Suppressor macrophage (primary cell): ENCODE measurements at regions not wholly inside any gene's neighbourhood (a gene's known extent, or its start where the extent isn't known, plus 50 kb on each side); places are given as distances from the start of the nearest gene placed in this dataset.
A peak's percentile ranks its signal among the peaks of the same experiment; 100 is the strongest.

Experiments used
- DNase-seq, 4 experiments: peaks; one replicate each; pipeline ENCODE4 v3.0.0-alpha.2; 2020 to 2022

DNA sequence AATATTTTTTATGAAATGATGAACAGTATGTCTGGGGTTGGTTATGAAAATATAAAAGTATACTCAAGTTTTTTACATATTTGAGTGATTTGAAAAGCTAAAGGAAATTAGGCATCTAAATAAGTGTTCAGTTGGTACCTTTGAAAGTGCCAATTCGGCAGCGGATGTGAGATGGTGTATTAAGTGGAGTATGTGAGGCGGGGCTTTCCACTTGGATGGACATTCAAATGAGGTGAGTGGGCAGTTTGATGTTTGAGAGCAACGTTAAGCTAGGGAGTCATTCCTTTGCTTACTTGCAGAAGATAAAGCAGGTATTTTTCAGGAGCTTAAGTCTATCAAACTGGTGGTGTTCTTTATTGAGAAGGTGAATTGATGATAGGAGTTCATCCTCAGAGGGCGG is 189.0 kb upstream of the GOLIM4 start:
- DNase-seq, result no peak

DNA sequence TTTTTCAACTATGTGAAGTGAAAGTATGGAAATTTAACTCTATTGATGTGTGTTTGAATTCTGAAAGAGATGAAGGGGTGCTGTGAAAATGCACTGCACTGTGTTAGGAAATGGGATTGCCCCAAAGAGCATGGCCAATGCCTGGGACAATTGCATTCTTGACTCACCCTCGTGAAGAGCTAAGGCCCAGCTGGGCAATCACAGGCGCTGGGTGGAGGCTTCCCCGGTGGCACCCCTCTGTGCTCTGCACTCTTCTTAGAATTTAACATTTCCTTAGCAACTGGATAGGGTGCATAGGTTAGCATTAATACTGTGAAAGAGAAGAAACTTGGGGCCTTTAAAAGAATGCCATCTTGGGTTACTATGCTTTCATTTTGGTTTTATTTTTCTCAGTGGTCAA is 179.9 kb upstream of the GOLIM4 start:
- DNase-seq, result no peak

DNA sequence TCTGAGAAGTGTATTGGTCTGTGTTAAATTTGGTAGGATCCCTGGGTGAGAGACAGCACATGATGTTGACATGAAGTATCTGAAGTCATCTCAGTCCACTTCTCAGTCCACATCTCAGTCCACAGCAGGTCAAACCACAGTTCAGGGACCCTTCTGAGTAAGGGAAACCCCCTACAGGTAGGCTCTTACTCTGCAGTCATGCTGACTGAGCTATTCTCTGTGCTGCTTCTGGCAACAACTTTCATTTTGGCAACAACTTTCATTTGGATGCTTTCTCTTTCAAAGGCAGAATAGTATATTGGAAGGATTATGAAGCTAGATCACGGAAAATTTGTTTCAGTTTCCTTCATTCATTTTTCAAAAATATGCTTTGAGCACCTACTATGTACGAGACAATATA is 178.2 kb upstream of the GOLIM4 start:
- DNase-seq, result no peak

DNA sequence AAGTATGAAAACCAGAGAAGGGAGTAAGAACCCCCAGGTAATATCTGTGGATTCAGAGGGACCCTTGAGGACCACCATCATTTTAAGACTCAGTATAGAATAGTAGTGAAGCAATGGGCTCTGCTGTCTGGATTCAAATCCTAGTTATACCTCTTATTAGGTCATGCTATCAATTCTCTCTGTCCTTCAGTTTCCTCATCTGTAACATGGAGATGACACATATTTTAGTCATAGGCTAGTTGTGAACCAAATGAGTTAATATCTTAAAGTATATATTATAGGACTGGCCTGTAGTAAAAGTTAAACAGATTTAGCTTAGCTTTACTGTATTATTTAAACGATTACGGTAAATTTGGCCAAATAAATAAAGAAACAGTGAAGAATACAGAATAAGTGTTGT is 177.3 kb upstream of the GOLIM4 start:
- DNase-seq, result peak in 2 of 4 experiments; percentile 58 to 62

DNA sequence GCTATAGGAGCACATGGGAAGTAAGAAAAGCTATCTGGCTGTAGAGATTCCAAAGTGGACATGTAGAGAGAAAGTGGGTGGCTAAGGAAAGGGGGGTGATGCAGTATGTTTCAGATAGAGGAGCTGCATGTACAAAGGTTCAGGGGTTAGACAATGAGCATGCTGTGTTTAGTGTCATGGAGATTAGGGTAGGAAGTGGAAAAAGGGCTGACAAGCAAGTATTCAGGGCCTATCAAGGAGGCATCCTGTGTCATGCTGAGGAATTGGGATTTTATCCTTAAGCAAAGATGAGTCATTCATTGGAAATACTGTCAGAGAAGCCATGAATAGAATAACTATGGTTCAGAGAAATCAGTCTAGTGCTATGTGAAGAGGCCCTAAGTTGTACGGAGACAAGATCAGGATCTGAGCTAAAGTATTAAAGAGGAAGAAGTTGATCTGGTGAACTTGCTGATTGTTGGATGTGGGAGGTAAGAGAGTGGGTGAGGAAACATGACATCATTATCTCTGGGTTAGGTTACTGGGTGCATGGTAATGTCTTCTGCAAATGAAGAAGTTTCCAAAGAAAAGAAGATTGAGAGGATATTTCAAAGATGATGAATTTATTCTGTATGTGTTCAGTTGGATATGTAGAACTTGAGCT is 176.7 kb upstream of the GOLIM4 start:
- DNase-seq, result peak; percentile 42 to 81 (median 60)

DNA sequence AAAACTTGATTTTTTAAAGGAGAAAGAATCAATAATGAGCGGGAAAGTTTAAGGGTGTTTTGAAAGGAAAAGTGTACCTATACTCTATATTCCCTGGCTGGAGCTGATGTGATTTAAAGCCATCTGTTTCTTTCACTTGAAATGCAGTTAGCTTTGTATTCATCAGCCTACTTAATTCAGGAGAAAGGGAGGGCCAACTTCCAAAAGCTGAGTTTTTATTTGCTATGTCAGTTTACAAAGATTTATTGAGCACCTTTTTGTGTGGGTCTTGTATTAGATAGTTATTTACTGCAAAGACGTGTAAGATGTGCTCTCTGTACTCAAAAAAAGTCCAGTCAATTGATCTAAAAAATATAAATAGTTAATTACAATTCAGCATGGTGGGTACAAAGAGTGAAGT is 176.2 kb upstream of the GOLIM4 start:
- no peak for DNase-seq

DNA sequence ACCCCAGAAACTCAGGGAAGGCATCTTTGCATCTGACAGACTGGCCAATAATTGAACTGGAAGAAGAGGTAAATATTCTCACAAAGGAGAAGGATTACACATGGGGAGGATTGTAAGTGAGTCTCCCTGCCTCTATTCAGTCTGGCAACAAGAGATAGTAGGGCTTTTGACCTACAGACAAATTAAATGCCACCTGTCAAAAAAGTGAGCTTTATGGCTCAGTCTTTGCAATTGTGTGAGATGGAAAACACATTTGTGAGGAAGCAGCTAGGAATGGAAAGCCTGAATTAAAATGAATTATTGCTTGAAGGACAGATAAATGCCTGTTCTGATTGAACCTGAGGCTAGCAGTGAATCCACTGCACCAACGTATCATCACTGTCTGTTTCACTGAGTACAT is 173.3 kb upstream of the GOLIM4 start:
- no peak for DNase-seq

DNA sequence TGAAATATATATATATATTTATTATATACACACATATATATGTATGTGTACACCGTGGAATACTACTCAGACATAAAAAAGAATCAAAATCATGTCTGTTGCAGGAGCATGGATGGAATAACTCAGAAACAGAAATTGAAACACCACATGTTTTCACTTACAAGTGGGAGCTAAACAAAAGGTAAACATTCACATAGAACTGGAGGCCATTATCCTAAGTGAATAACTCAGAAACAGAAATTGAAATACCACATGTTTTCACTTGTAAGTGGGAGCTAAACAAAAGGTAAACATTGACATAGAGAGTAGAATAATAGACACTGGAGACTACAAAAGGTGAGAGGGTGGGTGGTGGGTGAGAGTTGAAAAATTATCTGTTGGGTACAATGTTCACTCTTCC is 171.5 kb upstream of the GOLIM4 start:
- no peak for DNase-seq

DNA sequence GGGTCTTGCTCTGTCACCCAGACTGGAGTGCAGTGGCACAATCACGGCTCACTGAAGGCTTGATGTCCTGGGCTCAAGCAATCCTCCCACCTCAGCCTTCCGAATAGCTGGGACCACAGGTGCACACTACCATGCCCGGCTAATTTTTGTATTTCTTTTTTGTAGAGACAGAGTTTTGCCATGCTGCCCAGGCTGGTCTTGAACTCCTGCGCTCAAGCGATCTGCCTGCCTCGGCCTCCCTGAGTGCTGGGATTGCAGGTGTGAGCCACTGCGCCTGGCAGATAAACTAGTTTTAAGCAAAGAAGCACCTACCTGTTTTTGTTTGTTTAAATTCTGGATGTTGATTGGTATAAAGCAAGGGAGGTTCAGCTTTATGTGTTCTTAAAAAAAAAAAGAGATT is 170.6 kb upstream of the GOLIM4 start:
- DNase-seq, result no peak

DNA sequence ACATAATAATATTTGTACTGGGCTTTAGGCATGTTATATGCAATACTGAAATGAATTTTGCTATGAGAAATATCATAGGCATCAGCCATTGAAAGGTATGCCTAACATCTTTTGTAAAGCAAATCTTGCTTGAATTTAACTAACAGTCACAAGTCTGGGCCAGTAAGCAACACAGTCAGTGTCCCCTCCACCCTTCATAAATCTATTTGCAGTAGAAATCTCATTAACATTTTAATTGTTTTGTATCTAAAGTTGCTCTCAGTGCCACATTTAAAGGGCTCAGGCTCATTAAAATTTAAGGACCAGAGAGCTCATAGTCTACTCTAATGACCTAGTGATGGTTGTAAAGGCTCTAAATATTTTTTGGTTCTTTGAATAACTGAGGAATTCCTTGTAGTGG is 167.2 kb upstream of the GOLIM4 start:
- DNase-seq, result no peak

DNA sequence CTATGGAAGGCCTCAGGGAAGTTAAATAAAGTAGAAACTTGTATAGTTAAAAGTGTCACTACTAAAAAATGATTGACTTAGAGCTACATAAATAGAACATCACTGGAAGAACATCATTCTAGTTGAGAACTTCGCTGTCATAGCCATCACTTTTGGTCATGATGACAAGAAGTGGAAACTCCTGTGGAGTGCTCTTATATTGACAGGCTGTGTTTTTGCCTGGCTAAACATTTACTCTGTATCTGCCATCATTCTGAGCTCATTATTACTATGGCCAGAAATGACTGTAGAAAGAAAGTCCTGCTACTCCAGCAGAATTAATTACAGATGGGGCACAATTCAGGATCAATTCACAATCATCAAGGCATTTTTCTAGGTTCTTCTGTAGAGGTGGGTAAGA is 165.1 kb upstream of the GOLIM4 start:
- DNase-seq, result no peak

DNA sequence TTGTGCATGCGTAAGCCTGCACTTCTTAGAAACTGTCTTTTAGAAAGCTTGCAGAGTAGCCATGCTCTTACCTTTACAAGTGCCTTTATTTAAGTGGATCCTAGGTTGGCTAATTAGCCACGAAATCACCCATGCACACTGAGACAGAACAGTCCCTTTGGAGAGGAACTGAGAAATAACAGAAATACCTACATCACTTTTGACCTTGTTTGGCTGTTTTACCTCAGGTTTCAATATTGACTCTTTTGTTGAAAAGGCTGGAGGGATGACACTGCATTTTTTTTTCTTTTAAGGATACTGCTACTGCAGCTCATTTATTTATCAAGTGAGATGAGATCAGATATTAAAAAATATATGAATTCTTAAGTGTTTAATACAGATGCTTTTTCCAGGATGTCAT is 155.6 kb upstream of the GOLIM4 start:
- no peak for DNase-seq

DNA sequence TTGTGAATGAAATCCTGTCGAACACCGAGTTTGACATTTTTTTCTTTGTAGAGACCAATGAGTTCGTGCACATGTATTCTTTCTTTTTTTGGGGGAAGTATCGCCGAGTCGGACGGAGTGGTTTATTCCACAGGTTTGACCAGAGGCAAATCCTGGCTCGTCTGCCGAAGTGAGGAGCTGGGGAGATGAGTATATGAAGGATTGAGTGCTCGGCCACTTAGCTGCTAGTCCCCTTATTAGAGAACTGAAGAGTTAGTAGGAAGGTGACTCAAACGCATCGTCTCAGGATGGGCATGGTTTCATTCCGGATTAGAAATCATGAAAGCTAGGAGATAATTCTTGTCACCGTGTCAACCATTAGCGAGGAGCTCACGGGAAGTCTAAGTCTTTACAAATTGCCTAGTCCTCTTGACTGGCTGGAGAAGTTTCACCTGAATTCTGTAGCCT is 154.7 kb upstream of the GOLIM4 start:
- peak; percentile 10 to 19 (median 14) for DNase-seq

DNA sequence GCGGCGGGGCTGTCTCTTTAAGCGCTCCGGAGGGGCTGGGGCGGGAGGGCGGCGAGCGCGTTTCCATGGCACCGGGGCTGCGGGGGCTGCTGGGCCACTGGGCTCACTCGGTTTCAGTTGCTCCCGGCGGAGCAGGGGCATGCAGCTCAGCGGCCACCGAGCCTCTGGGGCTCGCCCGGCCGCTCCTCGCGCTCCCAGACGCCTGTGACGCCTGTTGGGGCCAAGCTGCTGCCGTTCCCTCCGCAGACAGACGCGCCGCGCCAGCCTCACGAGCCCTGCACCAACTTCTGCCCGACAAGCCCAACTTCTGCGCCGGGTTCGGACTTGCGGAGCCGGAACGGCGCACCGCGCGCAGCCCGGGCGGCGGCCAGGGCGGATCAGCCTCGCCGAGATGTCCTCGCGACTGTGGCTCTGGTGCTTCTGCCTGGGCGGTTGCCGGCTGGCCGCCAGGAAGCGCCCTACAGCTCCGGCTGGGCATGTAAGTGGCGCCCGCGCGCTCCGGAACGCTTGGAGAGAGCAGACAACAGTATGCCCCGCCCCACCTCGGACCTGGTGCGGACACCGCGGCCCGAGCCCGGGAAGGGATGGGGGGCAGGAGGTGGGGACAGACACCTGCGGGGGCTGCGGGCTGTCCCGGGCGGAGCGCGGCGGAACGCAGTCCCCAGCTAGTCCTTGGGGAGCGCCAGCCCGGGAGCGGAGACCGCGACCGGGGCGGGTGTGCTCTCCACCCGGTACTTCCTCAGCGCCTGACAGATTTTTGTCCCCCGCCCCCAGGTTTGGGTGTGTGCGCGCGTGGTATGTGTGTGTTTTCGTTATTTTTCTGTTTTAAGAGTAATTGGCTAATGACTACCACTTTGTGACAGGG is 154.1 kb upstream of the GOLIM4 start:
- peak; percentile 77 to 92 (median 87) for DNase-seq

DNA sequence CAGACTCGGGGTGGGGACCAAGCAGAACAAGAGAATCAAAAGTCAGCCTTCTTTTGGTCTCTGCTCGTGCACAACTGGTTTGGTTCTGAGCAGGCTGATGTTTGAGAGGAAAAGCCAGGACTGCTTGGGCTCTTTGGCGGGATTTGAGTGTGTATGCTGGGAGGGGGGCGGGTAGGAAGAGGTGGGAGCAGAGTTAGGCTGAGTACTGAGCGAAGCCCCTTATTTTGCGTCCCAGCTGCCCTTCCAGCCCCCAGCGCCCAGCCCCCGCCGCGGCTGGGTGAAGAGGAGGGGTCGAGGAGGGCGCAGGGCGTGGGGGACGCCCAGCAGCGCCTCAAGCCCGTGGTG is 153.5 kb upstream of the GOLIM4 start:
- peak in 1 of 4 experiments; percentile 5 for DNase-seq

DNA sequence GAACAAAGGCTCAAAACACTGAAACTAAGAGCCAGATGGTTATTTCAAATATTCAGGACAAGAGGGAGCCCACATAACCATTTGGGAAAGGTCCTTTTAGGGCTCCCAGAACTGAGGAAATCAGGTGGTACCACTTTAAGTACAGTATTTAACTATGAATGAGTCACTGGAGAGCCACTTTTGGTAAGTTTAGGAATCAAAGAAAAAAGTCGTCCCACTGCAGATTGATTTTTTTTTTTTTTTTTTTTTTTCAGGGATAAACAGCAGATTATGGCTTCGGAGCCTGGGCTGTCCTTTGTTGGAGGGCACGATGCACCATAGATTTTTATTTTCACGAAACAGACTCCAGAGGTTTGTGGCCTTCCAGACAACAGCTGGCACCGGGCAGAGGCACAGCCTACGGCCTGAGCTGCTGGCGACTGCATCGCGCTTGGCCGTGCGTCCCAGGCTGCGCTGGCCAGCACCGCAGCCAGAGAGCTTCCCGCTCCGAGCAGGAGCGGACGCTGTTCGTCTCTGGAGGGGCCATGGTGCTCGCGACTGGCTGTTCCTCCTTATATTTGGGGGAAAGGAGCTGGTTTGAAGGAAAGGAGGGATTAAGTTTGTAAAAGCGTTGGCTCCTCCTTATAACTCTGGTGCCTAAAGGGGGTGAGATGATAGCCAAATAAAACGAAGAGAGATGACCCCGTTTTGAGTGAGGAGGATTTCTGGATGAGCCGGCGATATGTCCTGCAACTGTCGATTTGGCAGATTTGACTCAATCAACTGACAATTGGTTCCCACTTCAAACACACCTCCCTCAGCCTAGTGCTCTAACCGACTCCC is 152.9 kb upstream of the GOLIM4 start:
- peak; percentile 28 to 71 (median 54) for DNase-seq

DNA sequence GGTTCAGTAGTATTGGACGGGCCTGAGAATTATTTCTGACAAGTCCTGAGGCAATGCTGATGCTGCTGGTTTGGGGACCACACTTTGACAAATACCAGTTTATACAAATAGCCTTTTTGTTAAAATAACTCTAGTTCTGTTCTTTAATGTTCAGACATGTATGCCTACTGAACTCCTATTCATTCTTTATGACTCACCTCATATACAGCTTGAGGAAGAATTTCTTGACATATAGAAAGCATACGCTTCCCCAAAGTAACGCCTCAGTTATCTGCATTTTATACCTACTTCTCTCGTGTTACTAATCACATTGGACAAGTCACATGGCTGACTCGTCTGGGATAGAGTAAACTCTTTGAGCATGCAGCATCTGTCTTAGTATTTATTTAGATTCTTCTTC is 145.4 kb upstream of the GOLIM4 start:
- DNase-seq, result no peak

DNA sequence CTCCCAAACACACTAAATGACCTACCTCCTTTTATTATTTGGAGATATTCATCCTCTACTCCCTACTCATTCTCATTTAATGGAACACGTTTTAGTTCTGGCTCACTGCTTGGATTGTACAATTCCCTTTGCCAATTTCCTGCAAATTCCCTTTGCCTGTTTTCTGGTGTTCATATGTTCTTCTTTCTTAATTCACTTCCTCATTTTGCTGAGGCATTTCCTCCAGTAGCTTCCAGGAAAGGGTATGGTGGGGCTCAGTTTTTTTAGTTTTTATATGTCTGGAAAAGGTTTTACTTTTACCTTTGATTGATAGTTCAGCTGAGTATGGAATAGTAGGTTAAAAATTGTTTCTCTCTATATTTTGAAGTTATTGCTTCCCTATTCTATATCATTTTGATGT is 143.6 kb upstream of the GOLIM4 start:
- DNase-seq, result peak in 2 of 4 experiments; percentile 8 to 31

DNA sequence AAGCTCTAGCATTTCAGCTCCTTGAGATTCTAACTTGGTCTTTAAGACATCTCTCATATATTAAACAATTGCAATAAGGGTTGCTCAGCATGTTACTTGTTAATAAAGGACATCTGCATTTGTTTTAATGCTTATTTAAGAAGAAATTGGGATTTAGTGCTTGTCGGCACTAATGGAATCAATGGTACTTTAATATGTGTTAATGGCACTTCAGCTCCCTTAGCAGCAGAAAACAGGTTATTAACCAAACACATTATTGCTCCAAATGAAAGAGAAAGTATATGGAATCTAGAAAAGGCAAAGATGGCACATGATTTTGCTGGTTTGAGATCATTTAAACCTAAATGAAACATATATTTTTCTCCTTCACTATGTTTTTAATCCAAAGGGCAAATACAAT is 137.3 kb upstream of the GOLIM4 start:
- no peak for DNase-seq

DNA sequence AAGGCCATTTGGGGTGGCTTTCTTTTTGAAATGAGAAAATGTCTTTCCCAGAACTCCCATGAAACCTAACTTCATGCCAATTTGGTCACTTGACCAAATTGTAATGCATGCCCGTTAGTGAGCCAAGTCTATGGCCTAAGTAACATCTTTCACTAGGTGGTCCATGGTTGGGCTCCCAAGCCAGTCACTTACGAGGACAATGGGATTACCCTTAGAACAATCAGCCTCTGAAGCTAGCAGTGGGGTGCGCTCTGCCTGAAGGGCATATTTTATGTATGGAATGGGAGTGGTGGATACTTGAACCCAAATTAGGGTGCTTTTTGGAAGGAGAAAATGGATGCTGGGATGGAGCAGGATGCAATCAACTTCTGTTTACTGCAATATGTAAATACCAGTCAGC is 127.4 kb upstream of the GOLIM4 start:
- DNase-seq, result no peak

DNA sequence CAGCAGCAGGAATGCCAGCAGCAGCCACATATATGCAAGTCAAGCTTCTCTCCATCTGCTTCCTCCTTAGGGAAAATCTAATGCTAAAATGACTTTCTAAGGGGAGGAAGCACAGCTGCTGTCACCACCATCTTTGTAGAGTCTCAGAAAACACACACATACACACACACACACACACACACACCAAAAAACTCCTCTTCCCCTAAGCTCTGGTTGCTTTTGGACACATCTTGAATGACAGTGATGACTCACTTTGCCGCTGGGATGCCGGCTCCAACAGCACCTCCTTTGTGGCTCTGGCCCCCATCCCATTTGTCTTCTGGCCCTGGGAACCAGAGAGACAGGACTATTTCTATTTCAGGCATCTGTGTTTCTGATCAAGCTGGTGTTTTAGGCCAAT is 124.8 kb upstream of the GOLIM4 start:
- no peak for DNase-seq

DNA sequence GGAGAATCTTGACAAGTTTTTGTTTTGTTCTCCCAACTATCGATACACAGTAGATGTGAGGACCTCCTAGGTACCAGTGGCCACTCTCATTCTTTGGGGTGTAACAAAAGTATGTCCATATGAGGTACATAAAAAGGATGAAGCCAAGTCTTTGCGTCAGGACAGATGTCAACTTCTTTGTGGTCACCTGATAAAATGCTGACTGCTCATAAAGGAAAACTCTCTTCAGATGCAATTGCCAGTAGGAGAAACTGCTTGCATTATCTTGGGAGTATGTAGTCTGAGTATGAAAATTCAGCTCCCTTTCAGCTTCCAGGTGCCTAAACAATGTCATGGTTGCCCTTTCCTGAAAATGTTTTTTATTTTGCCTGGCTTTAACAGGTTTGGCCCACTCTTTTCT is 123.8 kb upstream of the GOLIM4 start:
- no peak for DNase-seq

DNA sequence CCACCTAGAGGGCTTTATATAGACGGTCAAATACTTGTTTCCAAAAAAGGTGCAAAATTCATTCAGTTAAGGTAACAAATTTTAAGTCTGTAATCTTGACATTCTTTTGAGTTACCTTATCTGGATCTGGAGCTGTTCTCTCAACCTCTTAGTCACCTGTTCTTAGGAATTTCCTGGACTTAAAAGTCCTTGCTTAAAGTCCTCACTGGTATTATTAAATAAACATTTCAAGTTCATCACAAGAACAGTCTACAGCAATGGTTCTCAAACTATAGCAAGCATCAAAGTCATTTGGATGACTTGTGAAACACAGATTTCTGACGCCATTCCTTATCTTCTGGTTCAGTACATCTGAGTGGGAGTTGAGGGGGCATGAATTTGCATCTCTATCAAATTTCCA is 122.9 kb upstream of the GOLIM4 start:
- DNase-seq, result no peak

DNA sequence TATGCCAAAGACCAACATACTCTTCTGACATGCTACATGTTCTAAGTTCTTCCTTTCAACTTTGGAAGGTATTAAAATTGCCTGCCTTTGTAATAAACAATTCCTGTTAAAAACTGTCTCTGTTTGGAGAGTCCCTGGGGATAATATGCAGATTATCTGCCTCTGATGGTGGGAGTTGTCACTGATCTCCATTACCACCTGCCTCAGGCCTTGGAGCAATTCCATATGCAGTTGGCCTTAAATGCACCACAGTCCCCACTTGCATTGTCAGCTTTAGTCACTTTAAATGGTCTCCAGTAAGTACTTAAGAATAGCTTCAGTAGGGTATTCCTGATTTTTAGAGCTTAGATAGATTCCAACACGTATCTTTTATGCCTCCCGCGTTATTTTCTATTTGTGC is 121.1 kb upstream of the GOLIM4 start:
- DNase-seq, result no peak
